ENCODE measurements at regions not wholly inside any gene's neighbourhood (a gene's known extent, or its start where the extent isn't known, plus 50 kb on each side); places are given as distances from the start of the nearest gene placed in this dataset.
"Not testable (repeated sequence)": the region's sequence is repeated elsewhere in the genome, so short reads cannot be mapped to it uniquely, and the experiment has no call there.

- Histone ChIP-seq H2AFZ (ENCODE audit: low read length) (no peak overlapping the region), H3K9me2 (replicated peaks; ENCODE audit: low read length) (no peaks in the 10 kb centered on the region), H3F3A (ENCODE audit: low read length, unreplicated experiment) (no peaks in the 10 kb centered on the region), H3K9ac (ENCODE audit: low read length) (no peak overlapping the region), H3K27ac (ENCODE audit: low read length) (no peak overlapping the region), H3K36me3 (ENCODE audit: low read depth, low read length) (no peaks in the 10 kb centered on the region), H3K4me3 (ENCODE audit: low read length) (no peak overlapping the region), H3K4me1 (ENCODE audit: insufficient read depth, low read length) (no peaks in the 10 kb centered on the region), H3K4me2 (ENCODE audit: low read length) (no peak overlapping the region), H3K9me3 (ENCODE audit: low read length) (peaks cover 7% of the 10 kb centered on the region), H3K27me3 (ENCODE audit: low read length) (peaks cover 34% of the 10 kb centered on the region), H4K20me1 (ENCODE audit: low read length) (no peaks in the 10 kb centered on the region), H3K79me2 (ENCODE audit: low read length) (no peaks in the 10 kb centered on the region)
- BruUV-seq (replicated peaks) = no TSS peak
- ChIA-PET POLR2A (ENCODE audit: unreplicated experiment) (interaction anchor here (0.5 to 0.6 kb wide), 2 partner anchors 403 to 676 kb away, joined by 3 to 5 read pairs; no protein-coding TSS in a partner anchor), CTCF (interaction anchor here (0.6 to 1.5 kb wide), 8 partner anchors 18 to 530 kb away, joined by 3 to 6 read pairs (median 4); no protein-coding TSS in a partner anchor)
- intact Hi-C loops (cut with micrococcal nuclease) = loop anchor here (1.0 to 5.0 kb wide), 3 partner anchors 387 to 530 kb away; no protein-coding TSS in a partner anchor
- TF ChIP-seq EZH2 (IDR thresholded peaks at IDR 0.05; ENCODE audit: low read length, unreplicated experiment) (no peak), EZH2phosphoT487 (IDR thresholded peaks at IDR 0.05; ENCODE audit: borderline replicate concordance, low read length) (no peak), CTCF (conservative IDR thresholded peaks at IDR 0.05; ENCODE audit: low read depth, low read length) (peak; percentile 100)
- DNase-seq (peak; percentile 98), ATAC-seq (peak; percentile 86)
Observed at GRCh38 chr10:78664929-78665553, 403.7 kb upstream of the ZMIZ1 start.

- no peak overlapping the region for H3K27ac ChIP-seq (ENCODE audit: low read length)
- H3K79me2 ChIP-seq (ENCODE audit: low read length) = no peaks in the 10 kb centered on the region
- BruUV-seq (replicated peaks) = no TSS peak
- no peaks in the 10 kb centered on the region for H3K9me3 ChIP-seq (ENCODE audit: low read length)
- H3K36me3 ChIP-seq (ENCODE audit: low read depth, low read length) = no peaks in the 10 kb centered on the region
- H3K4me2 ChIP-seq (ENCODE audit: low read length) = no peak overlapping the region
- H3F3A ChIP-seq (ENCODE audit: low read length, unreplicated experiment) = no peaks in the 10 kb centered on the region
- H3K9ac ChIP-seq (ENCODE audit: low read length) = no peak overlapping the region
- ATAC-seq (peak; percentile 79), DNase-seq (peak; percentile 97)
- H4K20me1 ChIP-seq (ENCODE audit: low read length) = no peaks in the 10 kb centered on the region
- TF ChIP-seq CTCF (conservative IDR thresholded peaks at IDR 0.05; ENCODE audit: low read depth, low read length) (no peak), EZH2 (IDR thresholded peaks at IDR 0.05; ENCODE audit: low read length, unreplicated experiment) (no peak), EZH2phosphoT487 (IDR thresholded peaks at IDR 0.05; ENCODE audit: borderline replicate concordance, low read length) (no peak)
- ChIA-PET POLR2A (ENCODE audit: unreplicated experiment) (no interaction called here), CTCF (interaction anchor here (0.5 to 0.6 kb wide), 2 partner anchors 15 to 620 kb away, joined by 3 read pairs; no protein-coding TSS in a partner anchor)
- H3K27me3 ChIP-seq (ENCODE audit: low read length) = peaks cover 7% of the 10 kb centered on the region; the same call in 1 of the 2 replicates
- no peaks in the 10 kb centered on the region for H3K9me2 ChIP-seq (replicated peaks; ENCODE audit: low read length)
- no peak overlapping the region for H3K4me3 ChIP-seq (ENCODE audit: low read length)
- H3K4me1 ChIP-seq (ENCODE audit: insufficient read depth, low read length) = peaks cover 6% of the 10 kb centered on the region
- intact Hi-C loops (cut with micrococcal nuclease) = no loop called here
- H2AFZ ChIP-seq (ENCODE audit: low read length) = no peak overlapping the region
Observed at GRCh38 chr10:78672918-78673317, 395.8 kb upstream of the ZMIZ1 start.

- DNase-seq; H4K20me1 ChIP-seq (ENCODE audit: low read length); ATAC-seq; H3K36me3 ChIP-seq (ENCODE audit: low read depth, low read length); H3K9me3 ChIP-seq (ENCODE audit: low read length); POLR2A ChIA-PET (ENCODE audit: unreplicated experiment); H3F3A ChIP-seq (ENCODE audit: low read length, unreplicated experiment); H3K4me2 ChIP-seq (ENCODE audit: low read length); BruUV-seq (replicated peaks); H3K4me1 ChIP-seq (ENCODE audit: insufficient read depth, low read length); H3K4me3 ChIP-seq (ENCODE audit: low read length); intact Hi-C loops (cut with micrococcal nuclease); H3K27ac ChIP-seq (ENCODE audit: low read length); H3K9me2 ChIP-seq (replicated peaks; ENCODE audit: low read length); H2AFZ ChIP-seq (ENCODE audit: low read length); H3K9ac ChIP-seq (ENCODE audit: low read length); H3K79me2 ChIP-seq (ENCODE audit: low read length); CTCF ChIA-PET: not testable (repeated sequence)
- peaks cover 13% of the 10 kb centered on the region for H3K27me3 ChIP-seq (ENCODE audit: low read length)
Observed at GRCh38 chr10:78681141-78681540, 387.6 kb upstream of the ZMIZ1 start.

- H3K9ac ChIP-seq (ENCODE audit: low read length); H2AFZ ChIP-seq (ENCODE audit: low read length); H3F3A ChIP-seq (ENCODE audit: low read length, unreplicated experiment); DNase-seq; H3K4me3 ChIP-seq (ENCODE audit: low read length); H3K36me3 ChIP-seq (ENCODE audit: low read depth, low read length); BruUV-seq (replicated peaks); H3K9me2 ChIP-seq (replicated peaks; ENCODE audit: low read length); CTCF ChIA-PET; ATAC-seq; intact Hi-C loops (cut with micrococcal nuclease); H3K9me3 ChIP-seq (ENCODE audit: low read length); H3K27ac ChIP-seq (ENCODE audit: low read length); H3K4me2 ChIP-seq (ENCODE audit: low read length); POLR2A ChIA-PET (ENCODE audit: unreplicated experiment); H4K20me1 ChIP-seq (ENCODE audit: low read length); H3K4me1 ChIP-seq (ENCODE audit: insufficient read depth, low read length); H3K79me2 ChIP-seq (ENCODE audit: low read length): not testable (repeated sequence)
- peaks cover 13% of the 10 kb centered on the region for H3K27me3 ChIP-seq (ENCODE audit: low read length)
Observed at GRCh38 chr10:78681986-78682385, 386.8 kb upstream of the ZMIZ1 start.

All from PC-3 (cell line).